Umbilical cord (tissue), 1 donor: ENCODE measurements at regions not wholly inside any gene's neighbourhood (a gene's known extent, or its start where the extent isn't known, plus 50 kb on each side); places are given as distances from the start of the nearest gene placed in this dataset.

ENCODE experiments used
- DNase-seq: peaks from one replicate; pipeline ENCODE4 v3.0.0-alpha.2; 2015; ENCODE audit warnings: low spot score

GRCh38 chr15:61480863-61481262 is 251.8 kb upstream of the RORA start:
- DNase-seq = no peak

- DNase-seq = no peak
These were observed 251.2 kb upstream of the RORA start for GRCh38 chr15:61480295-61480694.

GRCh38 chr15:61479613-61480012 is 250.5 kb upstream of the RORA start:
- no peak for DNase-seq

- peak; percentile 37 for DNase-seq
These were observed 247.6 kb upstream of the RORA start for GRCh38 chr15:61476741-61477140.

- DNase-seq = no peak
These were observed 245.7 kb upstream of the RORA start for GRCh38 chr15:61474796-61475195.

GRCh38 chr15:61467823-61468222 is 238.7 kb upstream of the RORA start:
- peak; percentile 64 for DNase-seq

- peak; percentile 98 for DNase-seq
These were observed 230.9 kb upstream of the RORA start for GRCh38 chr15:61459785-61460707.

GRCh38 chr15:61457050-61457733 is 228.1 kb upstream of the RORA start:
- DNase-seq = no peak

- no peak for DNase-seq
These were observed 220.1 kb upstream of the RORA start for GRCh38 chr15:61449186-61449702.

GRCh38 chr15:61447981-61448380 is 218.9 kb upstream of the RORA start:
- no peak for DNase-seq

GRCh38 chr15:61444585-61444984 is 215.5 kb upstream of the RORA start:
- DNase-seq = no peak

- DNase-seq = no peak
These were observed 213.7 kb upstream of the RORA start for GRCh38 chr15:61442821-61443220.

- no peak for DNase-seq
These were observed 212.8 kb upstream of the RORA start for GRCh38 chr15:61441891-61442290.

- no peak for DNase-seq
These were observed 197.4 kb upstream of the RORA start for GRCh38 chr15:61426466-61426865.

- DNase-seq = no peak
These were observed 196.8 kb upstream of the RORA start for GRCh38 chr15:61425934-61426333.

- DNase-seq = no peak
These were observed 193.7 kb upstream of the RORA start for GRCh38 chr15:61422773-61423172.

GRCh38 chr15:61421938-61422337 is 192.8 kb upstream of the RORA start:
- DNase-seq = no peak

- DNase-seq = no peak
These were observed 192.4 kb upstream of the RORA start for GRCh38 chr15:61421470-61421869.

- DNase-seq = no peak
These were observed 191.4 kb upstream of the RORA start for GRCh38 chr15:61420546-61420945.

GRCh38 chr15:61415617-61416120 is 186.6 kb upstream of the RORA start:
- no peak for DNase-seq

- peak; percentile 27 for DNase-seq
These were observed 182.9 kb upstream of the RORA start for GRCh38 chr15:61411902-61412510.

- no peak for DNase-seq
These were observed 181.6 kb upstream of the RORA start for GRCh38 chr15:61410662-61411061.
